HG02623 (cell line): ENCODE measurements at regions not wholly inside any gene's neighbourhood (a gene's known extent, or its start where the extent isn't known, plus 50 kb on each side); places are given as distances from the start of the nearest gene placed in this dataset.
A peak's percentile ranks its signal among the peaks of the same experiment; 100 is the strongest.
"Not testable (repeated sequence)": the region's sequence is repeated elsewhere in the genome, so short reads cannot be mapped to it uniquely, and the experiment has no call there.

ENCODE experiments used
- ATAC-seq: cut with Tn5 transposase; IDR thresholded peaks from one replicate; pipeline ENCODE4 v1.9.1; 2021; ENCODE audit warnings: moderate library complexity; ENCODE audit not compliant: unreplicated experiment

- ATAC-seq = no peak
Measured at GRCh38 chr4:42205541-42205940, 53.1 kb upstream of the BEND4 start.

- ATAC-seq = no peak
Measured at GRCh38 chr4:42216664-42217063, 64.2 kb upstream of the BEND4 start.

- no peak for ATAC-seq
Measured at GRCh38 chr4:42225286-42225685, 72.8 kb upstream of the BEND4 start.

GRCh38 chr4:42234817-42235216 lies 82.4 kb upstream of the BEND4 start:
- no peak for ATAC-seq

- ATAC-seq = no peak
Measured at GRCh38 chr4:42235304-42236021, 83.0 kb upstream of the BEND4 start.

GRCh38 chr4:42237010-42237409 lies 84.6 kb upstream of the BEND4 start:
- ATAC-seq = no peak

- no peak for ATAC-seq
Measured at GRCh38 chr4:42237451-42237850, 85.0 kb upstream of the BEND4 start.

- ATAC-seq = no peak
Measured at GRCh38 chr4:42248972-42249371, 96.5 kb upstream of the BEND4 start.

GRCh38 chr4:42252315-42252714 lies 99.9 kb upstream of the BEND4 start:
- no peak for ATAC-seq

- not testable (repeated sequence) for ATAC-seq
Measured at GRCh38 chr4:42257645-42258044, 105.2 kb upstream of the BEND4 start.

GRCh38 chr4:42262701-42263490 lies 110.4 kb upstream of the BEND4 start:
- ATAC-seq = no peak

GRCh38 chr4:42265782-42266602 lies 113.5 kb upstream of the BEND4 start:
- no peak for ATAC-seq

GRCh38 chr4:42267724-42268123 lies 115.3 kb upstream of the BEND4 start:
- ATAC-seq = no peak

GRCh38 chr4:42268824-42269223 lies 116.4 kb upstream of the BEND4 start:
- ATAC-seq = peak; percentile 45

GRCh38 chr4:42271096-42271495 lies 118.6 kb upstream of the BEND4 start:
- no peak for ATAC-seq

- ATAC-seq = no peak
Measured at GRCh38 chr4:42277291-42277690, 120.0 kb upstream of the SHISA3 start.

GRCh38 chr4:42278709-42279324 lies 118.5 kb upstream of the SHISA3 start:
- ATAC-seq = no peak

- ATAC-seq = no peak
Measured at GRCh38 chr4:42280327-42281095, 116.8 kb upstream of the SHISA3 start.

GRCh38 chr4:42281324-42282020 lies 115.8 kb upstream of the SHISA3 start:
- peak; percentile 67 for ATAC-seq
